ENCODE measurements at regions not wholly inside any gene's neighbourhood (a gene's known extent, or its start where the extent isn't known, plus 50 kb on each side); places are given as distances from the start of the nearest gene placed in this dataset.

DNA sequence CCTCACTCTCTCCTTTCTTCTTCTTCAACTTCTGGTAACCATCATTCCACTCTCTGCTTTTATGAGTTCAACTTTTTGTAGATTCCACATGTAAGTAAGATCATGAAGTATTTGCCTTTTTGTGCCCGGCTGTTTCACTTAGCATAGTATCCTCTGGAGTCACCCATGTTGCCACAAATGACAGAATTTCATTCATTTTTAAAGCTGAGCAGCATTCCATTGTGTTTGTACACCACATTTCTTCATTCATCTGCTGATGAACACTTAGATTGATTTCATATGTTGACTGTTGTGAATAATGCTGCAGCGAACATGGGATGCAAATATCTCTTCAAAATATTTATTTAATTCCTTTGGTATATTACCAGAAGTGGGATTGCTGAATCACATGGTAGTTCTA, 133.6 kb upstream of the ERBB4 start:
- ChIA-PET POLR2A (no interaction called here), CTCF (no interaction called here)
- DNase-seq (ENCODE audit: low read depth, low spot score) = no peak
- Histone ChIP-seq H3K4me3 (replicated peaks in 1 of 3; ENCODE audit: insufficient read depth in 1 of 3, low read depth in 1 of 3, low read length in 3 of 3) (no peak overlapping the region), H3K4me1 (ENCODE audit: control insufficient read depth, extremely low read depth, insufficient read depth, low read length) (no peaks in the 10 kb centered on the region), H3K9ac (replicated peaks; ENCODE audit: extremely low read depth, insufficient read depth, low read length) (no peak overlapping the region), H3K79me2 (ENCODE audit: control insufficient read depth, insufficient read depth, low read length) (no peaks in the 10 kb centered on the region), H3K9me1 (replicated peaks; ENCODE audit: control insufficient read depth, extremely low read depth, insufficient read depth, low read length) (no peaks in the 10 kb centered on the region), H3K36me3 (ENCODE audit: control insufficient read depth in 2 of 2, extremely low read depth in 1 of 2, insufficient read depth in 2 of 2, low read length in 2 of 2) (no peaks in the 10 kb centered on the region), H2AFZ (ENCODE audit: low read depth, low read length) (no peak overlapping the region), H3K27ac (ENCODE audit: insufficient read depth, low read depth, low read length) (no peak overlapping the region), H3K27me3 (ENCODE audit: control insufficient read depth in 2 of 2, insufficient read depth in 2 of 2, low read length in 2 of 2) (no peaks in the 10 kb centered on the region), H4K20me1 (replicated peaks; ENCODE audit: control insufficient read depth, extremely low read depth, insufficient read depth, low read length) (no peaks in the 10 kb centered on the region), H3K4me2 (ENCODE audit: insufficient read depth, low read length) (no peak overlapping the region), H3K9me3 (replicated peaks; ENCODE audit: control insufficient read depth, insufficient read depth, low read length) (no peaks in the 10 kb centered on the region)
- dilution Hi-C loops (cut with MboI; ENCODE audit: extremely low pct_ligation_motif_present, low sequenced_read_pairs) = no loop called here
- no TSS peak for BruUV-seq (replicated peaks)
- TF ChIP-seq JUN (IDR thresholded peaks at IDR 0.05; ENCODE audit: borderline replicate concordance, insufficient read depth, insufficient read length, low read depth) = no peak
- intact Hi-C loops (cut with micrococcal nuclease) = no loop called here
- no peak for FAIRE-seq

DNA sequence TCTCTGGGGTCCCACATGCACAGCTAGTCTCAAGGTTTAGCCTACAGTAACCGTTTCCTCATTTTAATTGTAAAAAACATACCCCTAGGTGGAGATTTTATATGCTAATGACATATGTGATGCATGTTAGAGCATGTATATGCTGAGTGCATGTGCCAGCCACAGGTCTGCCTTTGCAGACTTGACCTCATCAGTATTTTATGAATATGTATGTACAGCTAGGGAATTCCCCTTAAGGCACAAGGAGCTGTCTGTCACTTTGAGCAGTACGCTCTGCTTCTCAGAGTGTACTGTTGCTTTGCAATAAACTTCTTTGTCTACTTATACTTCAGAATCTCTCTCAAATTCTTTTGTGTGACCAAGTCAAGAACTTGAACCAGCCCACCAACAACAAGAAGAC, 131.2 kb upstream of the ERBB4 start:
- DNase-seq (ENCODE audit: low read depth, low spot score) (no peak), FAIRE-seq (no peak)
- CTCF ChIA-PET = no interaction called here
- H3K9ac ChIP-seq (replicated peaks; ENCODE audit: extremely low read depth, insufficient read depth, low read length) = no peak overlapping the region
- dilution Hi-C loops (cut with MboI; ENCODE audit: extremely low pct_ligation_motif_present, low sequenced_read_pairs) (no loop called here), intact Hi-C loops (cut with micrococcal nuclease) (no loop called here)
- no peak overlapping the region for H3K4me2 ChIP-seq (ENCODE audit: insufficient read depth, low read length)
- H3K27ac ChIP-seq (ENCODE audit: insufficient read depth, low read depth, low read length) = no peak overlapping the region
- TF ChIP-seq FOS (IDR thresholded peaks at IDR 0.05; ENCODE audit: borderline replicate concordance, insufficient read depth, low read length) (no peak), MYC (IDR thresholded peaks at IDR 0.05; ENCODE audit: low read depth, low read length) (no peak), GATA2 (IDR thresholded peaks at IDR 0.05; ENCODE audit: insufficient read depth, insufficient read length, low read depth, low read length) (no peak), POLR2A (IDR thresholded peaks at IDR 0.05; ENCODE audit: low read depth, low read length) (no peak), JUN (IDR thresholded peaks at IDR 0.05; ENCODE audit: borderline replicate concordance, insufficient read depth, insufficient read length, low read depth) (no peak), POLR2AphosphoS5 (IDR thresholded peaks at IDR 0.05; ENCODE audit: insufficient read depth, low read depth, low read length) (no peak), EZH2 (IDR thresholded peaks at IDR 0.05; ENCODE audit: borderline replicate concordance, low read depth, low read length, severe bottlenecking) (no peak)
- TF ChIP-seq, protein P1, sequence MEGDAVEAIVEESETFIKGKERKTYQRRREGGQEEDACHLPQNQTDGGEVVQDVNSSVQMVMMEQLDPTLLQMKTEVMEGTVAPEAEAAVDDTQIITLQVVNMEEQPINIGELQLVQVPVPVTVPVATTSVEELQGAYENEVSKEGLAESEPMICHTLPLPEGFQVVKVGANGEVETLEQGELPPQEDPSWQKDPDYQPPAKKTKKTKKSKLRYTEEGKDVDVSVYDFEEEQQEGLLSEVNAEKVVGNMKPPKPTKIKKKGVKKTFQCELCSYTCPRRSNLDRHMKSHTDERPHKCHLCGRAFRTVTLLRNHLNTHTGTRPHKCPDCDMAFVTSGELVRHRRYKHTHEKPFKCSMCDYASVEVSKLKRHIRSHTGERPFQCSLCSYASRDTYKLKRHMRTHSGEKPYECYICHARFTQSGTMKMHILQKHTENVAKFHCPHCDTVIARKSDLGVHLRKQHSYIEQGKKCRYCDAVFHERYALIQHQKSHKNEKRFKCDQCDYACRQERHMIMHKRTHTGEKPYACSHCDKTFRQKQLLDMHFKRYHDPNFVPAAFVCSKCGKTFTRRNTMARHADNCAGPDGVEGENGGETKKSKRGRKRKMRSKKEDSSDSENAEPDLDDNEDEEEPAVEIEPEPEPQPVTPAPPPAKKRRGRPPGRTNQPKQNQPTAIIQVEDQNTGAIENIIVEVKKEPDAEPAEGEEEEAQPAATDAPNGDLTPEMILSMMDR (IDR thresholded peaks at IDR 0.05; ENCODE audit: extremely low read depth in 1 of 2, insufficient read depth in 1 of 2, low read depth in 1 of 2, low read length in 2 of 2) = no peak
- H3K4me3 ChIP-seq (replicated peaks in 1 of 3; ENCODE audit: insufficient read depth in 1 of 3, low read depth in 1 of 3, low read length in 3 of 3) = no peak overlapping the region
- POLR2A ChIA-PET = no interaction called here
- H4K20me1 ChIP-seq (replicated peaks; ENCODE audit: control insufficient read depth, extremely low read depth, insufficient read depth, low read length) = no peaks in the 10 kb centered on the region
- H3K9me1 ChIP-seq (replicated peaks; ENCODE audit: control insufficient read depth, extremely low read depth, insufficient read depth, low read length) = no peaks in the 10 kb centered on the region
- BruUV-seq (replicated peaks) = no TSS peak
- H3K79me2 ChIP-seq (ENCODE audit: control insufficient read depth, insufficient read depth, low read length) = no peaks in the 10 kb centered on the region
- H3K27me3 ChIP-seq (ENCODE audit: control insufficient read depth in 2 of 2, insufficient read depth in 2 of 2, low read length in 2 of 2) = no peaks in the 10 kb centered on the region
- no peaks in the 10 kb centered on the region for H3K4me1 ChIP-seq (ENCODE audit: control insufficient read depth, extremely low read depth, insufficient read depth, low read length)
- H2AFZ ChIP-seq (ENCODE audit: low read depth, low read length) = no peak overlapping the region
- no peaks in the 10 kb centered on the region for H3K9me3 ChIP-seq (replicated peaks; ENCODE audit: control insufficient read depth, insufficient read depth, low read length)
- H3K36me3 ChIP-seq (ENCODE audit: control insufficient read depth in 2 of 2, extremely low read depth in 1 of 2, insufficient read depth in 2 of 2, low read length in 2 of 2) = no peaks in the 10 kb centered on the region
